HEK293T (cell line): ENCODE measurements at regions not wholly inside any gene's neighbourhood (a gene's known extent, or its start where the extent isn't known, plus 50 kb on each side); places are given as distances from the start of the nearest gene placed in this dataset.
"Not testable (repeated sequence)": the region's sequence is repeated elsewhere in the genome, so short reads cannot be mapped to it uniquely, and the experiment has no call there.

Experiments used
- FOXK2 ChIP-seq: fragments of 450-650 bp; IDR thresholded peaks from 2 replicates; pipeline ENCODE4 v1.6.1; 2016; ENCODE audit warnings: mild to moderate bottlenecking
- ZNF384 ChIP-seq: fragments of 450-650 bp; IDR thresholded peaks from 2 replicates; pipeline ENCODE4 v1.6.1; 2016

DNA sequence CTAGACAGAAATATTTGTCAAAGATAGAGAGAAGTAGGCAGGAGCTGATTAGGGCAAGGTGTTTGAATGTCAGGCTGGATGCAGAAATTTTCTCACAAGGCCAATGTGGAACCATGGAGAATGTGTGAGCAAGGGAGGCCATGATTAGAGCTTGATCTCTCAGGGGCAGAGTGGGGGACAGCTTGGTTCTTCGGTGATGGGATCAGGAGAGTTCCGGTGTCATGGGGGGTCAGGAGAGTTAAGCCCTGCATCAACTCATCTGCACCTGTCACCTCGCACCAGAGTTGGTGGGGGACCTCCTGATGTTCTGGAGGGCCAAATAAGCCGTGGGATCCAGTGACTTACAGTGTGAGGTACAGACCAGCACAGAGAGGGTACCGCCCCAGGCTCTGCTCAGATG, 175.1 kb upstream of the TPTE start:
- not testable (repeated sequence) for TF ChIP-seq FOXK2, ZNF384
